Peyer's patch (tissue), 4 donors: ENCODE measurements at regions not wholly inside any gene's neighbourhood (a gene's known extent, or its start where the extent isn't known, plus 50 kb on each side); places are given as distances from the start of the nearest gene placed in this dataset.
"Not testable (repeated sequence)": the region's sequence is repeated elsewhere in the genome, so short reads cannot be mapped to it uniquely, and the experiment has no call there.

Experiments
- DNase-seq, 3 donors: peaks; one replicate each; pipeline ENCODE4 v3.0.0-alpha.2; 2017 to 2019
- H3K27ac ChIP-seq, 4 donors: fragments of 200-600 bp; sonication (generic); one replicate each; pipeline ENCODE4 v1.5.1; 2016 to 2019
- H3K27me3 ChIP-seq, 2 donors: fragments of 200-600 bp; sonication (generic); one replicate each; pipeline ENCODE4 v1.5.1; 2019
- H3K36me3 ChIP-seq, 3 donors: fragments of 200-600 bp; sonication (generic); one replicate each; pipeline ENCODE4 v1.5.1; 2016 to 2019
- H3K4me1 ChIP-seq, 4 donors: fragments of 200-600 bp; sonication (generic); one replicate each; pipeline ENCODE4 v1.5.1; 2016 to 2019
- H3K4me3 ChIP-seq, 4 donors: fragments of 200-600 bp; sonication (generic); 1 replicate in 3 of 4; 2 replicates in 1 of 4; pipeline ENCODE4 v1.5.1; 2016 to 2019; ENCODE audit warnings: mild to moderate bottlenecking in 1 of 4
- H3K9me3 ChIP-seq, 4 donors: fragments of 200-600 bp; sonication (generic); one replicate each; pipeline ENCODE4 v1.5.1; 2016 to 2019; ENCODE audit warnings: mild to moderate bottlenecking in 1 of 4
- small RNA-seq, 2 donors: library from RNA; depleted of rRNA; stranded (forward); fragments of <200 nt; gene quantifications; one replicate each; pipeline ENCODE3, GENCODE V24; 2016

DNA sequence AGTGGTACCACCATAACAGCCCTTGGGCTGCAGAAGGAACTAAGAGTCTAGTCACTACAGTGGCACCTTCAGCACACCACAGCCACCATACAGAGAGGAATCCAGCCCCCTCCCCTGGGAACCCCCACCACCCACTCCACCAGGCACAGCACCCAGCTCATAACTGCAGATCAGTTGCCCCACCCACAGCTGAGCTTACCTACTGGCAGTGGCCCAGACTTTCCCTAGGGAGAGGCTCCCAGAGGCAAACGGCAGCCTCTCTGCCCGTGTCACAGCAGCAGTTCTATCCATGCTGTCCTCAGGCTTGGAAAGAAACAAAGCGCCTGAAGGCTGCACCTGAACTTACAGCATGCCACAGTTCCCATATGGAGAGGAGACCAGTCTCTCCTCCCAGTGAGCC, 372.3 kb downstream of the OR4F29 start:
- DNase-seq: peak in 1 of 3 donors; percentile 3
- not testable (repeated sequence) for H3K4me3 ChIP-seq, H3K36me3 ChIP-seq, H3K27me3 ChIP-seq, H3K4me1 ChIP-seq, H3K27ac ChIP-seq, H3K9me3 ChIP-seq

DNA sequence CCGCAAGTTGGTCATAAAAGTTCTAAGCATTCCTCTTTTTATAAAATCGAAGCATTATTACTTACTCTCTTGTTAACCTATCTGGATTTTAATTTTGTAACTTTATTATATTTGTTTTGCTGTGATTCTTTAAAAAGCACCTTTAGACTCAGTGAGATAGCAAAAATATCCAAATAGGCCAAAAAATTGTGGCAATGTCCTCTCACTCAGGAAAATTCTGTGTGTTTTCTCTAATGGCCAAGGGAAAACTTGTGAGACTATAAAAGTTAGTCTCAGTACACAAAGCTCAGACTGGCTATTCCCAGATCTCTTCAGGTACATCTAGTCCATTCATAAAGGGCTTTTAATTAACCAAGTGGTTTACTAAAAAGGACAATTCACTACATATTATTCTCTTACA, 386.4 kb downstream of the OR4F29 start, which contains the start of gene OR4F5:
TSS of gene OR4F5 (plus strand) at position 301 of the 400 bp plus-strand sequence.
- H3K9me3 ChIP-seq, H3K27ac ChIP-seq, DNase-seq, H3K27me3 ChIP-seq, H3K4me3 ChIP-seq, H3K4me1 ChIP-seq, H3K36me3 ChIP-seq: not testable (repeated sequence)

DNA sequence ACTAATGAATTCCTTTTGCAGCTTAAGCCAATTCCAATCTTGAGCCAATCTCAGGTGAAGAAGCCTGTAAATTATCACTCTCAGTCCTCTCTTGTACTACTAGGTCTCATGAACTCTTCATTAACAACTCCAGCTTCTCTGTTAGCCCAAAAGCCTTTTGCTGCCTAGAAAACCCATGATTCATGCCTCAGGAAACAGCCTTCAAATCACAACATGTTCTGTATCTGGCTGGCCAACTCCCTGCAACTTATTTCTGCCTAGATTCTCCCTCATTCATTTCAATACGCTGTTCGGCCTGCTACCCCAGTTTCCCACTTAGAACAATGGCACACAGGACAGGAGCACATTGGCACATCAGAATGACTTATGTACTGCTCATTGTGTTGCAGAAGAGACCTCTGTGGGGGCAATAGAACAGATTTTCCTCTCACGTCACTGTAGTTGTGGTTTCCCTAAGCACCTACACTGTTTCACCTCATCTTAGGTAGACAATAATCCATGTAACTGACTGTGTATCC, 395.4 kb downstream of the OR4F29 start:
- not testable (repeated sequence) for H3K9me3 ChIP-seq, DNase-seq, H3K4me3 ChIP-seq, H3K27me3 ChIP-seq, H3K36me3 ChIP-seq, H3K4me1 ChIP-seq, H3K27ac ChIP-seq

DNA sequence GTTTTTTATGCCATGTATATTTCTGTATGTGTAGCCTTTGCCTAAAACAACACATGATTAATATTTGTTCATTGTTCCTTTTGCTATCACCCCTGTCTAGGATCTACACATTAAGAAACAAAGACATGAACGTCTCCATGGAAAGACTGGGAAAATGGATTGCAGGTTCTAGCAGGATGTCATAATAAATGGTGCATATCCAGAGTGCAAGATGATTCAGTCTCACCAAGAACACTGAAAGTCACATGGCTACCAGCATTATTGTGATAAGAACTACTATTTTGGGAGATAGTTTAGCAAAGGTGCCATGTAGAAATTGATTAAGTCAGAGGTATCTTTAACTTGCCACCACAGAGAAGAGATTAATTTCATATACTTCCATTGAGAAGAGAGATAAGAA, 398.3 kb downstream of the OR4F29 start:
- not testable (repeated sequence) for H3K4me3 ChIP-seq, H3K4me1 ChIP-seq, H3K27ac ChIP-seq, H3K36me3 ChIP-seq, H3K9me3 ChIP-seq, DNase-seq, H3K27me3 ChIP-seq

- not testable (repeated sequence) for H3K4me3 ChIP-seq, H3K9me3 ChIP-seq, H3K4me1 ChIP-seq, H3K36me3 ChIP-seq, DNase-seq, H3K27me3 ChIP-seq, H3K27ac ChIP-seq
Measured at GRCh38 chr1:41965-42466, 409.5 kb downstream of the OR4F29 start.

- H3K27me3 ChIP-seq, H3K9me3 ChIP-seq, H3K4me3 ChIP-seq, DNase-seq, H3K27ac ChIP-seq, H3K4me1 ChIP-seq, H3K36me3 ChIP-seq: not testable (repeated sequence)
Measured at GRCh38 chr1:41197-41596, 410.3 kb downstream of the OR4F29 start.

DNA sequence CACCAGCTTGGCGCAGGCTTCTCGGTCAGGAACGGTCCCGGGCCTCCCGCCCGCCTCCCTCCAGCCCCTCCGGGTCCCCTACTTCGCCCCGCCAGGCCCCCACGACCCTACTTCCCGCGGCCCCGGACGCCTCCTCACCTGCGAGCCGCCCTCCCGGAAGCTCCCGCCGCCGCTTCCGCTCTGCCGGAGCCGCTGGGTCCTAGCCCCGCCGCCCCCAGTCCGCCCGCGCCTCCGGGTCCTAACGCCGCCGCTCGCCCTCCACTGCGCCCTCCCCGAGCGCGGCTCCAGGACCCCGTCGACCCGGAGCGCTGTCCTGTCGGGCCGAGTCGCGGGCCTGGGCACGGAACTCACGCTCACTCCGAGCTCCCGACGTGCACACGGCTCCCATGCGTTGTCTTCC, 422.3 kb downstream of the OR4F29 start:
- H3K9me3 ChIP-seq, H3K4me3 ChIP-seq, DNase-seq, H3K27ac ChIP-seq, H3K4me1 ChIP-seq, H3K27me3 ChIP-seq, H3K36me3 ChIP-seq: not testable (repeated sequence)

GRCh38 chr1:17298-17697, 434.2 kb downstream of the OR4F29 start:
- not testable (repeated sequence) for H3K27ac ChIP-seq, H3K9me3 ChIP-seq, H3K4me3 ChIP-seq, H3K36me3 ChIP-seq, H3K27me3 ChIP-seq, H3K4me1 ChIP-seq
- DNase-seq: peak in 1 of 3 donors; percentile 42

GRCh38 chr1:16025-16424, 435.5 kb downstream of the OR4F29 start:
- not testable (repeated sequence) for H3K9me3 ChIP-seq, H3K27me3 ChIP-seq, H3K4me3 ChIP-seq, H3K36me3 ChIP-seq, H3K4me1 ChIP-seq, H3K27ac ChIP-seq
- DNase-seq: peak in 1 of 3 donors; percentile 27

GRCh38 chr1:9941-10717, 441.3 kb downstream of the OR4F29 start:
- not testable (repeated sequence) for H3K4me3 ChIP-seq, H3K27ac ChIP-seq, H3K4me1 ChIP-seq, H3K36me3 ChIP-seq, H3K27me3 ChIP-seq, H3K9me3 ChIP-seq
- DNase-seq: peak in 1 of 3 donors; percentile 57

Small RNA genes in the stretch of these regions (small RNA-seq; reads per million reads assigned to genes)
- gene AL627309.7 (0 reads per million in 2 donors), gene MIR6859-1 (0 reads per million in 2 donors), gene MIR6859-2 (0 reads per million in 2 donors), gene RNU6-1100P (0 reads per million in 2 donors)
